ENCODE measurements at regions not wholly inside any gene's neighbourhood (a gene's known extent, or its start where the extent isn't known, plus 50 kb on each side); places are given as distances from the start of the nearest gene placed in this dataset.
"Not testable (repeated sequence)": the region's sequence is repeated elsewhere in the genome, so short reads cannot be mapped to it uniquely, and the experiment has no call there.

- TF ChIP-seq, protein P1, sequence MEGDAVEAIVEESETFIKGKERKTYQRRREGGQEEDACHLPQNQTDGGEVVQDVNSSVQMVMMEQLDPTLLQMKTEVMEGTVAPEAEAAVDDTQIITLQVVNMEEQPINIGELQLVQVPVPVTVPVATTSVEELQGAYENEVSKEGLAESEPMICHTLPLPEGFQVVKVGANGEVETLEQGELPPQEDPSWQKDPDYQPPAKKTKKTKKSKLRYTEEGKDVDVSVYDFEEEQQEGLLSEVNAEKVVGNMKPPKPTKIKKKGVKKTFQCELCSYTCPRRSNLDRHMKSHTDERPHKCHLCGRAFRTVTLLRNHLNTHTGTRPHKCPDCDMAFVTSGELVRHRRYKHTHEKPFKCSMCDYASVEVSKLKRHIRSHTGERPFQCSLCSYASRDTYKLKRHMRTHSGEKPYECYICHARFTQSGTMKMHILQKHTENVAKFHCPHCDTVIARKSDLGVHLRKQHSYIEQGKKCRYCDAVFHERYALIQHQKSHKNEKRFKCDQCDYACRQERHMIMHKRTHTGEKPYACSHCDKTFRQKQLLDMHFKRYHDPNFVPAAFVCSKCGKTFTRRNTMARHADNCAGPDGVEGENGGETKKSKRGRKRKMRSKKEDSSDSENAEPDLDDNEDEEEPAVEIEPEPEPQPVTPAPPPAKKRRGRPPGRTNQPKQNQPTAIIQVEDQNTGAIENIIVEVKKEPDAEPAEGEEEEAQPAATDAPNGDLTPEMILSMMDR (IDR thresholded peaks at IDR 0.05; ENCODE audit: control insufficient read depth, insufficient read depth, low read depth, low read length, missing control alignments): no peak
- DNase-seq (ENCODE audit: low read depth): no peak
- no peak overlapping the region for H3K4me3 ChIP-seq (ENCODE audit: control insufficient read depth, low read depth, low read length)
These were observed 176.3 kb downstream of the PTPRU start for GRCh38 chr1:29412591-29412990.

GRCh38 chr1:29410476-29410875 lies 174.2 kb downstream of the PTPRU start:
- DNase-seq (ENCODE audit: low read depth): no peak
- H3K4me3 ChIP-seq (ENCODE audit: control insufficient read depth, low read depth, low read length): no peak overlapping the region
- TF ChIP-seq, protein P1 (IDR thresholded peaks at IDR 0.05; ENCODE audit: control insufficient read depth, insufficient read depth, low read depth, low read length, missing control alignments): no peak

DNA sequence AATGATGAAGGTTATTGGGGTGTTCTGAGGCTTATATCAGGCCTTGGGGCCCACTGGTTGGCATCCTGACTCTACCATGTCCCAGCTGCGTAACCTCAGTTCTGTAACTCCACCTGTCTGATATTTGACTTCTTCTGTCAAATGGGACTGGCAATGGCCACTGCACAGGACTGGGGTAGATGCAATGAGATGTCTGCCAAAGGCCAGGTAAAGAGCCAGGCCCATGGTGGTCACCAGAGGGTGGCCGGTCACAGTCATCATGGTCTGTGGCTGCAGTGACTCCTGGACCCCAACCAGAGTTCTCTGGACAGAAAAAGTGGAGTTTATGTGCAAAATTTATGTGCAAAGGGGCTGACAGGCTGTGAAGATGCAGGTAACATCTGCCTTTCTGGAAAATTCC lies 173.3 kb downstream of the PTPRU start:
- TF ChIP-seq, protein P1 (IDR thresholded peaks at IDR 0.05; ENCODE audit: control insufficient read depth, insufficient read depth, low read depth, low read length, missing control alignments): no peak

GRCh38 chr1:29408831-29409605 lies 172.7 kb downstream of the PTPRU start:
- no peak overlapping the region for H3K4me3 ChIP-seq (ENCODE audit: control insufficient read depth, low read depth, low read length)
- TF ChIP-seq, protein P1 (IDR thresholded peaks at IDR 0.05; ENCODE audit: control insufficient read depth, insufficient read depth, low read depth, low read length, missing control alignments): no peak
- no peak for DNase-seq (ENCODE audit: low read depth)

More for the DNA sequence above, 173.3 kb downstream of the PTPRU start:
- H3K4me3 ChIP-seq (ENCODE audit: control insufficient read depth, low read depth, low read length): no peak overlapping the region
- DNase-seq (ENCODE audit: low read depth): no peak

GRCh38 chr1:29406814-29407213 lies 170.5 kb downstream of the PTPRU start:
- DNase-seq (ENCODE audit: low read depth): no peak
- H3K4me3 ChIP-seq (ENCODE audit: control insufficient read depth, low read depth, low read length): no peak overlapping the region
- TF ChIP-seq, protein P1 (IDR thresholded peaks at IDR 0.05; ENCODE audit: control insufficient read depth, insufficient read depth, low read depth, low read length, missing control alignments): no peak

DNA sequence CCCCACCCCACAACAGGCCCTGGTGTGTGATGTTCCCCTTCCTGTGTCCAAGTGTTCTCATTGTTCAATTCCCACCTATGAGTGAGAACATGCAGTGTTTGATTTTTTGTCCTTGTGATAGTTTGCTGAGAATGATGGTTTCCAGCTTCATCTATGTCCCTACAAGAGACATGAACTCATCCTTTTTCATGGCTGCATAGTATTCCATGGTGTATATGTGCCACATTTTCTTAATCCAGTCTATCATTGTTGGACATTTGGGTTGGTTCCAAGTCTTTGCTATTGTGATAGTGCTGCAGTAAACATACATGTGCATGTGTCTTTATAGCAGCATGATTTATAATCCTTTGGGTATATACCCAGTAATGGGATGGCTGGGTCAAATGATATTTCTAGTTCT lies 163.9 kb downstream of the PTPRU start:
- DNase-seq (ENCODE audit: low read depth); H3K4me3 ChIP-seq (ENCODE audit: control insufficient read depth, low read depth, low read length): not testable (repeated sequence)

GRCh38 chr1:29399465-29399864 lies 163.1 kb downstream of the PTPRU start:
- no peak overlapping the region for H3K4me3 ChIP-seq (ENCODE audit: control insufficient read depth, low read depth, low read length)
- DNase-seq (ENCODE audit: low read depth): no peak
- TF ChIP-seq, protein P1 (IDR thresholded peaks at IDR 0.05; ENCODE audit: control insufficient read depth, insufficient read depth, low read depth, low read length, missing control alignments): no peak

Data from AG09309 (cell line).